H1 (cell line): ENCODE measurements at regions not wholly inside any gene's neighbourhood (a gene's known extent, or its start where the extent isn't known, plus 50 kb on each side); places are given as distances from the start of the nearest gene placed in this dataset.

Experiments used
- SP1 ChIP-seq: IDR thresholded peaks from 2 replicates; pipeline ENCODE4 v1.6.1; 2011; ENCODE audit warnings: low read depth, low read length
- SUZ12 ChIP-seq: fragments of 200-600 bp; sonication (generic); IDR thresholded peaks from 2 replicates; pipeline ENCODE4 v1.6.1; 2012; ENCODE audit warnings: mild to moderate bottlenecking, inconsistent platforms, low read length, moderate library complexity, mixed read lengths

DNA sequence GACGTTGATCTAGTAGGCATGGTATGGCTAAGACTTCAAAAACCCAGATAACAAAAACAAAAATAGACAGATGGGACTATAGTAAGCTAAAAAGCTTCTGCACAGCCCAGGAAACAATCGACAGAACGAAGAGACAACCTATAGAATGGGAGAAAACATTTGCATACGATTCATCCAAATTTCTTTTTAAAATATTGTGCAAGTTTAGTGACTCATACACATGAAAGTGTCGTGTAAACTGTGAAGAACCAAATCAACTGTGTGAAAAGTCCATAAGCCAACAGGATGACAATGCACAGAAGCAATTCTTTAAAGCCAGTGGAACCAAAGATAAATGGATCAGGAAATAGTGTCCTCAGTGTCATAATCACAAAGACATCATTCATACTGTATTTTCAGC lies 671.1 kb downstream of the RNF144A start:
- no peak for TF ChIP-seq SUZ12
- TF ChIP-seq SP1 = no peak
